ENCODE measurements at regions not wholly inside any gene's neighbourhood (a gene's known extent, or its start where the extent isn't known, plus 50 kb on each side); places are given as distances from the start of the nearest gene placed in this dataset.

DNA sequence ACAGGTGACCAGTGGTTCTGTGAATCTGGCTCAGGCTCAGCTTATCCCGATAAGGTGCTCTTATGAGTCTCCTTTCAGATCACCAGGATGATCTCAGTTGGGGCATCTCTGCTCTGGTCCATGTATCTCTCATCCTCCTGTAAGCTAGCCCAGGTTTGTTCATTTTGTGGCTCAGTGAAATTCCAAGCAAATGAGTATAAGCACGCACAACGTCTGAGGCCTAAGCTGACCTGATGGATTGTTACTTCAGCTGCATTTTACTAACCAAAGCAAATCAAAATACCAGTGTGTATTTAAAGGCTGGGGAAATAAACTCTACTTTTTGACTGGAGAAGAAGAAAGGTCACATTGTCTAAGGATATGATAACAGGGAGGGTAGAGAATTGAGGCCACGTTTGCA, 551.0 kb upstream of the BTBD3 start (continued):
- TF ChIP-seq ZC3H10 (CRISPR knock-in tag; IDR thresholded peaks at IDR 0.05), result no peak

DNA sequence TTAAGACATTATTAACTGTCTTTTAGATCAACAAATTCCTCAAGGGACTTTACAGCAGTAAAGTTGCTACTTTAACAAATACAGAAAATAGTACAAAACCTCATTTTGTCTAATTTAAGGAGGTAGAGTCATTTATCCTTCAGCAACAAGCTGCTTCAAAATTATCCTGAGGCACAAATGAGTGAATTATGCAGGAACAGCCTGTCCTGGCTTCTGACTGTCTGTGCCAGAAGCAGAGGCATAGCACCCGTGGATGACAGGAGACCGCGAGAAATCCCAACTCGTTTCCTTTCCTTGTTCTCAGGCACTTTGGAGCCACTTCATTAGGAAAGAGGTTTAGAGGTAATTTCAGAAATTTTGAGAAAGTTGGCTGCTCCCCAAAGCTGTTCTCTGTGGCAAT, 549.2 kb upstream of the BTBD3 start:
- ATAC-seq, result no peak
- TF ChIP-seq ZFP30 (CRISPR knock-in tag; IDR thresholded peaks at IDR 0.05), result no peak
- no peak for TF ChIP-seq PATZ1 (CRISPR knock-in tag; IDR thresholded peaks at IDR 0.05; ENCODE audit: borderline replicate concordance)
- no peak for TF ChIP-seq ZFP3 (CRISPR knock-in tag; IDR thresholded peaks at IDR 0.05)
- TF ChIP-seq, protein P1, sequence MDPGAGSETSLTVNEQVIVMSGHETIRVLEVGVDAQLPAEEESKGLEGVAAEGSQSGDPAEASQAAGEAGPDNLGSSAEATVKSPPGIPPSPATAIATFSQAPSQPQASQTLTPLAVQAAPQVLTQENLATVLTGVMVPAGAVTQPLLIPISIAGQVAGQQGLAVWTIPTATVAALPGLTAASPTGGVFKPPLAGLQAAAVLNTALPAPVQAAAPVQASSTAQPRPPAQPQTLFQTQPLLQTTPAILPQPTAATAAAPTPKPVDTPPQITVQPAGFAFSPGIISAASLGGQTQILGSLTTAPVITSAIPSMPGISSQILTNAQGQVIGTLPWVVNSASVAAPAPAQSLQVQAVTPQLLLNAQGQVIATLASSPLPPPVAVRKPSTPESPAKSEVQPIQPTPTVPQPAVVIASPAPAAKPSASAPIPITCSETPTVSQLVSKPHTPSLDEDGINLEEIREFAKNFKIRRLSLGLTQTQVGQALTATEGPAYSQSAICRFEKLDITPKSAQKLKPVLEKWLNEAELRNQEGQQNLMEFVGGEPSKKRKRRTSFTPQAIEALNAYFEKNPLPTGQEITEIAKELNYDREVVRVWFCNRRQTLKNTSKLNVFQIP (CRISPR knock-in tag; IDR thresholded peaks at IDR 0.05; ENCODE audit: borderline replicate concordance, low read depth), result no peak
- TF ChIP-seq OSR1 (CRISPR knock-in tag; IDR thresholded peaks at IDR 0.05), result no peak
- TF ChIP-seq ZNF70 (CRISPR knock-in tag; IDR thresholded peaks at IDR 0.05), result no peak
- no peak for TF ChIP-seq TOX (CRISPR knock-in tag; IDR thresholded peaks at IDR 0.05; ENCODE audit: borderline replicate concordance)
- TF ChIP-seq, protein P2, sequence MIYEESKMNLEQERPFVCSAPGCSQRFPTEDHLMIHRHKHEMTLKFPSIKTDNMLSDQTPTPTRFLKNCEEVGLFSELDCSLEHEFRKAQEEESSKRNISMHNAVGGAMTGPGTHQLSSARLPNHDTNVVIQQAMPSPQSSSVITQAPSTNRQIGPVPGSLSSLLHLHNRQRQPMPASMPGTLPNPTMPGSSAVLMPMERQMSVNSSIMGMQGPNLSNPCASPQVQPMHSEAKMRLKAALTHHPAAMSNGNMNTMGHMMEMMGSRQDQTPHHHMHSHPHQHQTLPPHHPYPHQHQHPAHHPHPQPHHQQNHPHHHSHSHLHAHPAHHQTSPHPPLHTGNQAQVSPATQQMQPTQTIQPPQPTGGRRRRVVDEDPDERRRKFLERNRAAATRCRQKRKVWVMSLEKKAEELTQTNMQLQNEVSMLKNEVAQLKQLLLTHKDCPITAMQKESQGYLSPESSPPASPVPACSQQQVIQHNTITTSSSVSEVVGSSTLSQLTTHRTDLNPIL (CRISPR knock-in tag; IDR thresholded peaks at IDR 0.05; ENCODE audit: low read depth), result no peak
- TF ChIP-seq ZNF8 (CRISPR knock-in tag; IDR thresholded peaks at IDR 0.05), result no peak
- no peak for TF ChIP-seq TSHZ2 (CRISPR knock-in tag; IDR thresholded peaks at IDR 0.05)
- TF ChIP-seq, protein P3, sequence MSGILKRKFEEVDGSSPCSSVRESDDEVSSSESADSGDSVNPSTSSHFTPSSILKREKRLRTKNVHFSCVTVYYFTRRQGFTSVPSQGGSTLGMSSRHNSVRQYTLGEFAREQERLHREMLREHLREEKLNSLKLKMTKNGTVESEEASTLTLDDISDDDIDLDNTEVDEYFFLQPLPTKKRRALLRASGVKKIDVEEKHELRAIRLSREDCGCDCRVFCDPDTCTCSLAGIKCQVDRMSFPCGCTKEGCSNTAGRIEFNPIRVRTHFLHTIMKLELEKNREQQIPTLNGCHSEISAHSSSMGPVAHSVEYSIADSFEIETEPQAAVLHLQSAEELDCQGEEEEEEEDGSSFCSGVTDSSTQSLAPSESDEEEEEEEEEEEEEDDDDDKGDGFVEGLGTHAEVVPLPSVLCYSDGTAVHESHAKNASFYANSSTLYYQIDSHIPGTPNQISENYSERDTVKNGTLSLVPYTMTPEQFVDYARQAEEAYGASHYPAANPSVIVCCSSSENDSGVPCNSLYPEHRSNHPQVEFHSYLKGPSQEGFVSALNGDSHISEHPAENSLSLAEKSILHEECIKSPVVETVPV (CRISPR knock-in tag; IDR thresholded peaks at IDR 0.05), result no peak
- no peak for TF ChIP-seq GLIS3 (CRISPR knock-in tag; IDR thresholded peaks at IDR 0.05)
- no peak for TF ChIP-seq ESRRG (CRISPR knock-in tag; IDR thresholded peaks at IDR 0.05)
- no peak for TF ChIP-seq ZNF565 (CRISPR knock-in tag; conservative IDR thresholded peaks at IDR 0.05; ENCODE audit: low read depth)
- TF ChIP-seq ARNTL (CRISPR knock-in tag; IDR thresholded peaks at IDR 0.05; ENCODE audit: borderline replicate concordance, low read depth), result no peak
- TF ChIP-seq CSDC2 (CRISPR knock-in tag; IDR thresholded peaks at IDR 0.05), result no peak

GRCh38 chr20:11368965-11369711, 548.6 kb upstream of the BTBD3 start:
- ATAC-seq, result no peak
- no peak for TF ChIP-seq ZFP30 (CRISPR knock-in tag; IDR thresholded peaks at IDR 0.05)
- TF ChIP-seq ZNF70 (CRISPR knock-in tag; IDR thresholded peaks at IDR 0.05), result no peak
- no peak for TF ChIP-seq TSHZ2 (CRISPR knock-in tag; IDR thresholded peaks at IDR 0.05)
- no peak for TF ChIP-seq OSR1 (CRISPR knock-in tag; IDR thresholded peaks at IDR 0.05)
- TF ChIP-seq PPARA (CRISPR knock-in tag; IDR thresholded peaks at IDR 0.05; ENCODE audit: borderline replicate concordance), result no peak
- no peak for TF ChIP-seq ZFP3 (CRISPR knock-in tag; IDR thresholded peaks at IDR 0.05)
- TF ChIP-seq ZNF8 (CRISPR knock-in tag; IDR thresholded peaks at IDR 0.05), result no peak
